Activated T-helper 1 cell treated with anti-CD3 and anti-CD28 coated beads, Interleukin-12 subunit alpha, Interleukin-12 subunit beta, Interleukin-2, Interleukin-4 antibody, amounts not matched to agents 30 ng/mL and 10 ng/mL and 1 ng/mL, durations not matched to agents 14 hours and 24 hours and 36 hours (primary cell): ENCODE measurements at regions not wholly inside any gene's neighbourhood (a gene's known extent, or its start where the extent isn't known, plus 50 kb on each side); places are given as distances from the start of the nearest gene placed in this dataset.
A peak's percentile ranks its signal among the peaks of the same experiment; 100 is the strongest.
"Not testable (repeated sequence)": the region's sequence is repeated elsewhere in the genome, so short reads cannot be mapped to it uniquely, and the experiment has no call there.

Source experiments
- DNase-seq: peaks from one replicate; pipeline ENCODE4 v3.0.0; 2021; ENCODE audit warnings: low spot score
- H3K27ac Mint-ChIP-seq: one replicate; pipeline ENCODE4 v1.8.0; 2021; ENCODE audit warnings: mild to moderate bottlenecking, mixed read lengths
- H3K27me3 Mint-ChIP-seq: one replicate; pipeline ENCODE4 v1.8.0; 2022; ENCODE audit warnings: mild to moderate bottlenecking, moderate library complexity, mixed read lengths; ENCODE audit not compliant: insufficient read depth
- H3K36me3 Mint-ChIP-seq: one replicate; pipeline ENCODE4 v1.8.0; 2021; ENCODE audit warnings: low read depth, mixed read lengths
- H3K4me1 Mint-ChIP-seq: one replicate; pipeline ENCODE4 v1.8.0; 2021; ENCODE audit warnings: low read depth, mixed read lengths
- H3K4me3 Mint-ChIP-seq: one replicate; pipeline ENCODE4 v1.8.0; 2021; ENCODE audit warnings: mild to moderate bottlenecking, moderate library complexity, mixed read lengths
- H3K9me3 Mint-ChIP-seq: one replicate; pipeline ENCODE4 v1.8.0; 2021; ENCODE audit warnings: mixed read lengths
- intact Hi-C: fragments of 100-400 bp; cut with micrococcal nuclease; formaldehyde crosslinking; loops from one replicate; pipeline ENCODE4 v1.15.1; 2024

DNA sequence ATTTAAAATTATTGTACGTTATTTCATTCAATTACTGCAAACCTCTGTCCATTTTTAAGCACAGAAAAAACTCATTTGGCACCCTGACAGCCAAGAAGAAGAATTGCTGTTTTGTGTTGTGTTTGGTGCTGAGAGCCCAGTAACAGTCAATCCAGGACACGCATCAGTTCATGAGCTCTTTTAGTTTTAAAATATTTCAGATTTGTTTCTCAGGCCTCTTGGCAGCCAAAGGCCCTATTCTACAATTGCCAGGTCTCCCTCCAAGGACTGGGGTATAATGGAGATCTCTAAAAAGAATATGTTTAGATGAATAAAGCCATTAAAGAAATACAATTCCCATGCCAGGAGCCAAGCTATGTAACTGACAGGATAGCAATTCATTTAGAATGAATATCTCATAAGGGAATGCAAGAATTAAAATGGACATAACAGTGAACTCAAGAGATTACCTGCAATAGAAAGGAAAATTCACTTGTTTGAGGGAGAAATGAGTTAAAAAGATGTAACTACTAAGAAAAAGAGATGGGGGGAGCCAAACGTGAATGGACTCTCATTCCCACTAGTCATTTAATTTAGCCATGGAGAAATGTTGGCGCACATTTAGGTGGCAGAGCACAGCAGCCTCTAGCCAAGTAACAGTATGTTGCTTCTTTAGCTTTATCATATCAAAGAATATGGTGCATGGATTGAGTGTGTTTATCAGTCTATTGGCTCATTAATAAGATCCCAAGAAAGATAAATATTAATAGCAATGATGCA is 140.6 kb upstream of the PELI2 start:
- intact Hi-C loops = no loop called here
- H3K9me3 Mint-ChIP-seq = peaks cover 4% of the 10 kb centered on the region
- H3K27ac Mint-ChIP-seq = no peak overlapping the region
- DNase-seq = no peak
- H3K4me1 Mint-ChIP-seq = no peaks in the 10 kb centered on the region
- no peak overlapping the region for H3K4me3 Mint-ChIP-seq
- H3K36me3 Mint-ChIP-seq = no peaks in the 10 kb centered on the region
- H3K27me3 Mint-ChIP-seq = peaks cover 2% of the 10 kb centered on the region

DNA sequence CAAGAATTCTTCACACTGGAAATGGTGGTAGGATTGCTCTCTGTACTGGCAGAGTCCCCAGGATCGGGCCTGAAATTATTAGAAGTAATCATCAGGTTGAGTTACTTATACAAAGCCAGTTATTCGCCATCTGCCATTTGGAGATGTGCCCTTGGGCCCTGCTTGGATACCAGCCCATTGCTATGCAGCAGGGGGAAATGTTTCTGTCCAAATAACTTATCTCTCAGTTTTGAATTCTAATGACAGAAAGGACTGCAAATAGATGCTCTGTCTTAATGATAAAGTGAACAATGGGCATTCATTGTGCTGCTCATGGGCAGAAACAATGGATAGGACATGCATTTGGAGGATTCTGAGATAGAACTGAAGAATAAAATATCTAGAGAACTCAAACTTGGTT is 139.1 kb upstream of the PELI2 start:
- H3K27me3 Mint-ChIP-seq = peaks cover 3% of the 10 kb centered on the region
- H3K4me1 Mint-ChIP-seq = no peaks in the 10 kb centered on the region
- no peak overlapping the region for H3K27ac Mint-ChIP-seq
- intact Hi-C loops = no loop called here
- H3K4me3 Mint-ChIP-seq = no peak overlapping the region
- peaks cover 4% of the 10 kb centered on the region for H3K9me3 Mint-ChIP-seq
- no peak for DNase-seq
- no peaks in the 10 kb centered on the region for H3K36me3 Mint-ChIP-seq

DNA sequence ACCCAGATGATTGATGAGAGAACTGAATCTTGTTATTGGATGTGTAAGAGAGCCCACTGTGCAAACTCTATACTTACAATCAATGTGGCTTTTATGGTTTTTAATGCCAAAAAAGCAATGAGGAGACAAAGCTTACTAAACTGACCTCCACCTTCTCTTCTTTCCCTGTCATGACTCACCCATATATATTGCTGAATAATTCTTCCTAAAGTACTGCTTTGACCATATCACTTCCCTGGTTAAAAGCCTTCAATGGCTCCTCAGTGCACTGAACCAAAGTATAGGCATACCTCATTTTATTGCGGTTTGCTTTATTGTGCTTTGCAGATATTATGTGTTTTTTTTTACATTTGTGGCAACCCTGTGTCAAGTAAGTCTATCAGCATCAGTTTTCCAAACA is 138.4 kb upstream of the PELI2 start:
- no peak for DNase-seq
- intact Hi-C loops = no loop called here
- H3K36me3 Mint-ChIP-seq = no peaks in the 10 kb centered on the region
- H3K27ac Mint-ChIP-seq = no peak overlapping the region
- no peak overlapping the region for H3K4me3 Mint-ChIP-seq
- peaks cover 4% of the 10 kb centered on the region for H3K9me3 Mint-ChIP-seq
- no peaks in the 10 kb centered on the region for H3K4me1 Mint-ChIP-seq
- H3K27me3 Mint-ChIP-seq = peaks cover 2% of the 10 kb centered on the region

DNA sequence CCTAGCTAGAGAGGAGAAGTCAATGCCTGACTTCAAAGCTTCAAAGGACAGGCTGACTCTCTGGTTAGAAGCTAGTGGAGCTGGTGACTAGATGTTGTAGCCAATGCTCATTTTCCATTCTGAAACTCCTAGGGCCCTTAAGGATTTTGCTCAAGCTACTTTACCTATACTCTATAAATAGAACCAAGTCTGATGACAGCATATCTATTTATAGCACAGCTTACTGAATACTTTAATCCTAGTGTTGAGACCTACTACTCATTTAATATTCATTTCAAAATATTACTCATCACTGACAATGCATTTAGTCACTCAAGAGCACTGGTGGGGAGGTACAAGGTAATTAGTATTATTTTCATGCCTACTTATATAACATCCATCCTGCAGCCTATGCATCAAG is 137.2 kb upstream of the PELI2 start:
- no peak for DNase-seq
- Mint-ChIP-seq H3K4me3 (no peak overlapping the region), H3K27me3 (peaks cover 2% of the 10 kb centered on the region), H3K36me3 (no peaks in the 10 kb centered on the region), H3K9me3 (peaks cover 4% of the 10 kb centered on the region), H3K4me1 (no peaks in the 10 kb centered on the region), H3K27ac (no peak overlapping the region)
- intact Hi-C loops = no loop called here

DNA sequence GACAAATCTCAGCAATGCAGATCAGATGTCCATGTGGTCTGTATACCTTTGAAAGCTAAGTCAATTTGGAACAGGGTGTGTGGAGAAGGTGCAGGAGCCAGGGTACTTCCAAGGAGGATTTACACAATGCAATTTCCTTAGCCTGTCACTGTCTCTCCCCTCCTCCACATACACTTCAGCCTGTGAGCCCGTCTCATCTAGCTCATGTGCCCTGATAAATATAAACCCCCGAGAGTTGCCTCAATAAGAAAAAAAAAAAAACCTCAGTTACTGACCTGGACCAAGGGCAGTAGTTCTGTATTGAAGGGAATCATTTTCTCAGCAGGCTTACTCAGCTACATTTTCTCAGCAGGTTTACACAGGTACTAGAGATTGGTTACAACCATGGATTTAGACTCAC is 132.1 kb upstream of the PELI2 start:
- intact Hi-C loops = no loop called here
- Mint-ChIP-seq H3K27me3 (peaks cover 2% of the 10 kb centered on the region), H3K4me3 (no peak overlapping the region), H3K36me3 (no peaks in the 10 kb centered on the region), H3K9me3 (no peaks in the 10 kb centered on the region), H3K4me1 (no peaks in the 10 kb centered on the region), H3K27ac (no peak overlapping the region)
- DNase-seq = no peak

DNA sequence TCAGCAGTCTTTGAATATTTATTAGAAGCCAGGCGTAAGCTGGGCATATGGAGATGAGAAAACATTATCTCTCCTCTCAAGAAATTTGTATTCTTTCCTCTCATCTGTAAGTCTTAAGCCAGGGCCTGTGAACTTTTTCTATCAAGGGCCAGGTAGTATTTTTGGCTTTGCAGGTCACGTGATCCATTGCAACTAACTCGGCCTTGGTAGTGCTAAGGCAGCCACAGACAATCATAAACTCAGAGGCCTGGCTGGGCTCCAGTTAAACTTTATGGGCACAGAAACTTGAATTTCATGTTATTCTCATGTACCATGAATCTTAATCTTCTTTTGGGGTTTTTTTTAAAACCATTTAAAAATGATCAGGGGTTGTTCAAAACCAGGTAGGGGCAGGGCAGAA is 117.4 kb upstream of the PELI2 start:
- Mint-ChIP-seq H3K36me3 (peaks cover 2% of the 10 kb centered on the region), H3K4me3 (no peak overlapping the region), H3K4me1 (peaks cover 38% of the 10 kb centered on the region), H3K27ac (no peak overlapping the region), H3K9me3 (peaks cover 25% of the 10 kb centered on the region), H3K27me3 (peaks cover 34% of the 10 kb centered on the region)
- no peak for DNase-seq
- intact Hi-C loops = loop anchor here (10.0 kb wide), 3 partner anchors 114 to 266 kb away; partner anchors contain the start of gene PELI2

DNA sequence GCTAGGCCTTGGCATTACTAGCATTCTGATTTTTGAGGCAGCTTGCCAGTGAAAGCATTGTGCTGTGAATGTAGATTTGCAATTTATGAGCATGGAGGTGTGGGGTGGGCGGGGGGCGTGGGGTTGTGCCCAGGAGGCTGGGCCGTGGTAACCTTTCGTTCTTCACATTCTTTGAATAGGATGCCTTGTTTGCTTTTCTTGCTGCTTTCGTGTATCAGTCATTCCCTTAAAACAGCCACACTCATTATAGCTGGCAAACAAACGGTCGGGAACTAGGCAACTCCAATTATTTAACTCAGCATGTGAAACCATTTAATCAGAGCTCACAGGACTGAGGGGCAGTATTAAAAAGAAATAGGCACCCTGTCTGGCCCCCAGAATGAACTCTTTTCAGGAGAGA is 115.9 kb upstream of the PELI2 start:
- Mint-ChIP-seq H3K4me3 (no peak overlapping the region), H3K4me1 (peaks cover 38% of the 10 kb centered on the region), H3K27me3 (peaks cover 25% of the 10 kb centered on the region), H3K36me3 (peaks cover 2% of the 10 kb centered on the region), H3K9me3 (peaks cover 25% of the 10 kb centered on the region), H3K27ac (no peak overlapping the region)
- intact Hi-C loops = loop anchor here (10.0 kb wide), 3 partner anchors 112 to 268 kb away; partner anchors contain the start of gene PELI2
- DNase-seq = no peak

DNA sequence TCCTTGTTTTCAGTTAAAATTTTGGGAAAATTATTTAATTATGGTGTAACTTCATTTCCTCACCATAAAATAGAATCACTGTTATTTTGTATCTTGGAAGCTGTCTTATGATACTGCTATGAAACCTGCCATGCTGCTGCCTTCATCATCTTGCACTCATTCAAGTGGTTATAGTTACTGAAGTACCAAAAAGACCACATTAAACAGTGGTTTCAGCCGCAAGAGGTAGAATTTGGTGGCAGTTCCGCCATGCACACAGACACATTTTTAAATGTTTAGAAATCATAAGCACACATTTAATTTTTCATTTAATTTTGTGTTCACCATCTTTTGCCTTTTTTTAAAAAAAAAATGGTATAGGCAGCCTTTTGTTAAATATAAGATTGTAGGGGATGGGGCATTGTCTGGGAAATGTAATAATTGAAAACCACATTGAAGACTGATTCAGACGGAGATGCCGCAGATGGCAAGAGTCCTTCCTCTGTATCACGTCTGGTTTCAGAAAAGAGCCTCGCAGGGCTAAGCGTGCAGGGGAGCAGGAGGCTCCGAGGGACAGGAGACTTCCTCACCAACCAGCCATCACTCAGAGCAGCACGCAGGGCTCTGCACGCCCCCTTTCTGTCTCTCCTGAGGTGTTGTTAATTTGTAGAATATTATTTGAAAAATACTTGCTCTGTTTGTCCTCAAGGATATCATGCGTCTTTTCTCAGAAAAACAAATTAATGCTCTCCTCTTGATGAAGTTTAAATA is 115.2 kb upstream of the PELI2 start:
- peaks cover 2% of the 10 kb centered on the region for H3K36me3 Mint-ChIP-seq
- H3K4me3 Mint-ChIP-seq = no peak overlapping the region
- H3K4me1 Mint-ChIP-seq = peaks cover 38% of the 10 kb centered on the region
- intact Hi-C loops = loop anchor here (10.0 kb wide), 3 partner anchors 112 to 268 kb away; partner anchors contain the start of gene PELI2
- peak; percentile 25 for DNase-seq
- no peak overlapping the region for H3K27ac Mint-ChIP-seq
- peaks cover 30% of the 10 kb centered on the region for H3K9me3 Mint-ChIP-seq
- H3K27me3 Mint-ChIP-seq = peaks cover 25% of the 10 kb centered on the region

DNA sequence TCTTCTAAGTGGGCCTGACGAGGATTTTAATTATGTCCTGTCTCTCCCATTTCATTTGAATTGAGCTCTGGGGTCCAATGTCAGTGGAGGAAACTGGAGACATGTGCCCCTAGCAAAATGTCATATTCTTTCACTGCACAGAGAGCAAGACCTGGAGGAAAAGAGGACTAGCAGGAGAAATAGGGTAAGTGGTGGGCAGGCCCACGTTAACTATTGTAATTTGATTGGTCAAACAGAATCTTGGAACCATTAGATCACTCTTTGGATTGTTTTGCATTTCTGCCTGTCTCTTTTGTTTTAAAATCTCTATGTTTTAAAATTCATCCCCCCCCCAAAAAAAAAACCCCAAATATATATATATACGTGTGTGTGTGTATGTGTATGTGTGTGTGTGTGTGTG is 113.9 kb upstream of the PELI2 start:
- no peak for DNase-seq
- peaks cover 38% of the 10 kb centered on the region for H3K4me1 Mint-ChIP-seq
- H3K27ac Mint-ChIP-seq = no peak overlapping the region
- H3K9me3 Mint-ChIP-seq = peaks cover 31% of the 10 kb centered on the region
- no peaks in the 10 kb centered on the region for H3K36me3 Mint-ChIP-seq
- H3K4me3 Mint-ChIP-seq = no peak overlapping the region
- intact Hi-C loops = loop anchor here (10.0 kb wide), 3 partner anchors 110 to 270 kb away; partner anchors contain the start of gene PELI2
- peaks cover 28% of the 10 kb centered on the region for H3K27me3 Mint-ChIP-seq

DNA sequence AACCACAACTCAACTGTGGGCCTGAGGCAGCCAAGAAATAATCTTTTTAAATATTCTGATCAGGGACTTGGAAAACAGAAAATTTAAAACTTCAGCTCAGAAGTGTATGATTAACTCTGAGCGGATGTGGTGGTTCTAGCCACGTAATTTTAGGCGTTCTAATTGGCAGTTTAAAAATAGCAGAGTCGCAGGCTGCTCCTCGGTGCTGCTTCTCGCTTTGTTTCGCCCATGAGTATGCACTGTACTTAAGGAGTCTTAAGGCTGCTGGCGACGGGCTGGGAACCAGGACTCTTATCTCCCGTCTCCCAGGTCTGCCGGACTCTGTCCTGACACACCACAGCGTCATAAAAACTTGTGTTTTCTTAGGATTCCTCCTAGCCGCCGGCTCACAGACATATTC is 113.4 kb upstream of the PELI2 start:
- H3K4me1 Mint-ChIP-seq = peaks cover 38% of the 10 kb centered on the region
- H3K36me3 Mint-ChIP-seq = no peaks in the 10 kb centered on the region
- peaks cover 32% of the 10 kb centered on the region for H3K27me3 Mint-ChIP-seq
- DNase-seq = peak; percentile 6
- intact Hi-C loops = loop anchor here (10.0 kb wide), 3 partner anchors 110 to 270 kb away; partner anchors contain the start of gene PELI2
- H3K4me3 Mint-ChIP-seq = no peak overlapping the region
- no peak overlapping the region for H3K27ac Mint-ChIP-seq
- H3K9me3 Mint-ChIP-seq = peaks cover 31% of the 10 kb centered on the region

DNA sequence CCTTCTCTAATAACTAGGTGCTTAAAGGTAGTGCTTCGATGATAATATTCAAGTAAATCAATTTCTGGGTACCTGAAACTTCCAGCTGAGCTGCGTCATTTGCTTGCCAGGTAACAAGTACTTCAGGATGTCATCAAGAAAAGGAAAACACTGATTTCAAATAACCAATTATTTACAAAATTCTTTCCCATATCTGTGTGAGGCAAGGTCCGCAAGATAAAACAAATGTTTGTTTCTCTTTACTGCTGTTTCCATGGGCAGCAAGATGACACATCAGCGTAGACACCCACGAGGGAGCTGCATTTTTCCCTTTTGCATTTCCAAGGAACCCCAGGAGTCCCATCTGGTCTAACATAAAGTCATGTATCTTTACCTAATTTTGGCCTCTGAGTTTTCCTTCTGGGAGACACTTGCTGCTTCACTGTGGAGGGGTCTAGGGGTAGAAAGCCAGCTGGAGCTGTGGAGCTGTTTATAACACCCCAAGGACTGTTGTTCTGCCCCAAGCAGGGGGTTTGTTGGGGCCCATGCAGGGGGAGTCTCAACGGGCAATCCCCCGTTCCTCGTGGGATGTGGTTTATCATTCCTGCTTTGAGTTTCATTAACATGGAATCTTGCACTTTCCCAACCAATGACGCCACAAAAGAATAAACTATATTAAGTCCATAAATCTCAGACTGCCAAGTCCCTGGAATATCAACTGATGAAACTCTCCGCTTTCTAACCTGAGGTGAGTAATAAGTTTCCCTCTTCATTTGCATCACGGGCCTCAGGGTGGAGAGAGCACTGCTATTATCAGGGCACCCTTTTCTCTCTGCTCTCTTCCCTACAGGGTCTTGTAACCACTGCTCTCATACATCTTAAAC is 112.8 kb upstream of the PELI2 start:
- intact Hi-C loops = loop anchor here (10.0 kb wide), 3 partner anchors 109 to 271 kb away; partner anchors contain the start of gene PELI2
- H3K9me3 Mint-ChIP-seq = peaks cover 25% of the 10 kb centered on the region
- H3K4me3 Mint-ChIP-seq = no peak overlapping the region
- DNase-seq = no peak
- H3K27me3 Mint-ChIP-seq = peaks cover 29% of the 10 kb centered on the region
- no peak overlapping the region for H3K27ac Mint-ChIP-seq
- H3K4me1 Mint-ChIP-seq = peaks cover 38% of the 10 kb centered on the region
- H3K36me3 Mint-ChIP-seq = no peaks in the 10 kb centered on the region

DNA sequence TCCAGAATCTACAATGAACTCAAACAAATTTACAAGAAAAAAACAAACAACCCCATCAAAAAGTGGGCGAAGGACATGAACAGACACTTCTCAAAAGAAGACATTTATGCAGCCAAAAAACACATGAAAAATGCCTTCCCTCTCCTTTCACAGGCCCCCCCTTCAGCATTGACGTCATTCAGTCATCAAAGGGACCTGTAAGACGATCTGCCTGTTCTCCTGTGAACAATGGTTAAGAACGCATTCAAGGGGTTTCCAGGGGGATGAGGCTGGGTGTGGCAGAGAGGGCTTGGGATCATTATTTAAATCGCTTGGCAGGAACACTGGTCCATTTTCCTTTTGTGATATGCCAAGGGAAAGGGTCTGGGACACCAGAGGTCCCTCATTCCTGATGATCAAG is 110.7 kb upstream of the PELI2 start:
- not testable (repeated sequence) for H3K27ac Mint-ChIP-seq, H3K36me3 Mint-ChIP-seq, DNase-seq, H3K4me3 Mint-ChIP-seq
- intact Hi-C loops = loop anchor here (10.0 kb wide), 3 partner anchors 107 to 273 kb away; partner anchors contain the start of gene PELI2
- Mint-ChIP-seq H3K27me3 (peaks cover 24% of the 10 kb centered on the region), H3K4me1 (peaks cover 32% of the 10 kb centered on the region), H3K9me3 (peaks cover 12% of the 10 kb centered on the region)
